Activated CD4-positive, alpha-beta T cell treated with anti-CD3 and anti-CD28 coated beads for 1 hour (primary cell): ENCODE measurements at regions not wholly inside any gene's neighbourhood (a gene's known extent, or its start where the extent isn't known, plus 50 kb on each side); places are given as distances from the start of the nearest gene placed in this dataset.
"Not testable (repeated sequence)": the region's sequence is repeated elsewhere in the genome, so short reads cannot be mapped to it uniquely, and the experiment has no call there.

Source experiments
- DNase-seq: peaks from one replicate; pipeline ENCODE4 v3.0.0-alpha.2; 2020

- DNase-seq, result no peak
Observed at GRCh38 chr3:35950021-35950420, 310.7 kb downstream of the ARPP21 start.

- DNase-seq, result no peak
Observed at GRCh38 chr3:35954413-35954812, 315.1 kb downstream of the ARPP21 start.

DNA sequence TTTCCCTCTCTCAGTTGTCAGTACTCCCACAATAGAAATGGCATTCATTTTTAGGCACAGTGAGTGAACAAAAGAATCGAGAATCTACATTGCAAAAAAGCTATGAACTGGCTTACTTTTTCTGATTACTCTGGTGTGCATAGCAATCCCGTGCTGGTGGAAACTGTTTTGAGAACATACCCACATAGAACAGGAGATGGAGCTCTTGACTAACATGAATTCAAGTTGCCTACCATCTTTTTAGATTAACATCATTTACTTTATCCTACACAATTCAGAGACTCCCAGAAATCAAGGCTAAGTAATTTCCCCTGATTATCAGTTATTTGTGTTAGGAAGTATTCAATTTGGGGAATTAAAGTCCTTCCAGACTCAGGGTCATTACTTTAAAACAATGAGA is 326.6 kb downstream of the ARPP21 start:
- DNase-seq, result no peak

GRCh38 chr3:35966629-35967464 is 327.5 kb downstream of the ARPP21 start:
- DNase-seq, result no peak

- no peak for DNase-seq
Observed at GRCh38 chr3:35968043-35968622, 328.8 kb downstream of the ARPP21 start.

DNA sequence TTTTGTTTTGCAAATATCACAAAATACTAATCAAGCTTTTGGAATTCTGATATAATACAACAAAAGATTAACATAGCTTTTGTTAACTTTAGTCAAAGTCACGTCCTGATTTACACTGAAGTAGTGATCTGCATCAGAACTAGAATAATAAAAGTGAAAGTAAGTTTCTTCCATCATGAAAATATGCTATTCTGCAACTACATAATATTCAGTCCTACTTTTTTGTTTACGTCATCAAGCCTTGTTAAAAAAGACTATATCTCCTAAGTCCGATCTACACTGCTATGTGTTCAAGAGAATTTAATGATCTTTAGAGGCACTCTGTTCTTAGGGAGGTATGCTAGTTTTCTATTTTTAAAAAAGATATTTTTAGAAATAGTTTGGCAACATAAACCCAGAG is 330.1 kb downstream of the ARPP21 start:
- no peak for DNase-seq

DNA sequence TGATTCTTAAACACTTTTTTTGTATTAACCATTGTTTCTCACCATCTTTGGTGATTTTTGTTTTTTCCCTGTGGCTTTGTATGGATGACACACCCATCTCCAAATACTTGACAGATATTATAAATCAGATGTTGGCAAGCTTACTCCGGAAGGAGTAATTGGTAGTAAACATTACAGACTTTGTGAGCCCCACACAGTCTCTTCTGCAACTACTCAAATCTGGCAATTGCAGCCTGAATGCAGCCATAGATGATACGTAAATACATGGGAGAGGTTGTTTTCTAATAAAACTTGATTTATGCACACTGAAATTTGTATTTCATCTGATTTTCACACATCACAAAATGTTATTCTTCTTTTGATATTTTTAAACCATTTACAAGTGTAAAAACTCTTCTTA is 331.5 kb downstream of the ARPP21 start:
- no peak for DNase-seq

GRCh38 chr3:35971686-35972085 is 332.4 kb downstream of the ARPP21 start:
- DNase-seq, result no peak

GRCh38 chr3:35974872-35975271 is 335.5 kb downstream of the ARPP21 start:
- no peak for DNase-seq

GRCh38 chr3:35986161-35986560 is 346.8 kb downstream of the ARPP21 start:
- DNase-seq, result no peak

- DNase-seq, result no peak
Observed at GRCh38 chr3:35987386-35987785, 348.1 kb downstream of the ARPP21 start.

DNA sequence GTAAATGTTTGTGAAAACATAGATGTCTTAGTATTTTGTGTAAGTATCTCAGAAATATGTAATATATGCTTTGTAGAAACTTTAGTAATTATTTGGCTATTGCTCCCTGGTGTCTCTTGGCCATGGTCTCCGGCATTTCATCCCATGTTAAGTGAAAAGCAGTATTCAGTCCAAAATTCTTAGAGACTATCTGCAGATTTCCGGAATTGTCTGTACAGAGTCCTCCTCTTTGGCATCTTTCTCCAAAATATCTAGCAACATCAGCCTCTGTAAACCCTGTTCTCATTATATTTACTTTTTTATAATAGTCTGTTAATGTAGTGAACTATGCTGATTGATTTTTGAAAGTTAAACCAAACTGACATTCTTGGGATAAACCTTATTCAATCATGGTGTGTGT is 352.7 kb downstream of the ARPP21 start:
- no peak for DNase-seq

- DNase-seq, result no peak
Observed at GRCh38 chr3:36011791-36012190, 368.5 kb upstream of the STAC start.

GRCh38 chr3:36013425-36013824 is 366.9 kb upstream of the STAC start:
- DNase-seq, result no peak

DNA sequence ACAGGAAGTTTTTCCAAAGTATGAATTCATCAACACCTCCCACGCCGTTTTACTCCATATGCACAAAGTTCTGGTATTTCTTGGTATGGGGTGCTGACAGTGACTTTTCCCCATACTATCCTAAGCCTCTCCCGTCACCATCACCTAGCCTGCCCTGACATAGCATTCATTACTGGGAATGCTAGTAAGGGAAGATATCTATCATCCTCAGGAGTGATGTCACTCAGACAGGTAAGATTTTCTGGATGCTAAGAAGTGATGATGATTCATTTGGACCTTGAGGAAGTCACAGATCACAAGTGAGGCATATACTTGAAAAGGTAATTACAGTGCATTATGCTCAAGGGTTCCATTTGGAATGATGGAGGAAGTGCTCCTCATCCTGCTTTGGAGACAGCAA is 355.1 kb upstream of the STAC start:
- no peak for DNase-seq

DNA sequence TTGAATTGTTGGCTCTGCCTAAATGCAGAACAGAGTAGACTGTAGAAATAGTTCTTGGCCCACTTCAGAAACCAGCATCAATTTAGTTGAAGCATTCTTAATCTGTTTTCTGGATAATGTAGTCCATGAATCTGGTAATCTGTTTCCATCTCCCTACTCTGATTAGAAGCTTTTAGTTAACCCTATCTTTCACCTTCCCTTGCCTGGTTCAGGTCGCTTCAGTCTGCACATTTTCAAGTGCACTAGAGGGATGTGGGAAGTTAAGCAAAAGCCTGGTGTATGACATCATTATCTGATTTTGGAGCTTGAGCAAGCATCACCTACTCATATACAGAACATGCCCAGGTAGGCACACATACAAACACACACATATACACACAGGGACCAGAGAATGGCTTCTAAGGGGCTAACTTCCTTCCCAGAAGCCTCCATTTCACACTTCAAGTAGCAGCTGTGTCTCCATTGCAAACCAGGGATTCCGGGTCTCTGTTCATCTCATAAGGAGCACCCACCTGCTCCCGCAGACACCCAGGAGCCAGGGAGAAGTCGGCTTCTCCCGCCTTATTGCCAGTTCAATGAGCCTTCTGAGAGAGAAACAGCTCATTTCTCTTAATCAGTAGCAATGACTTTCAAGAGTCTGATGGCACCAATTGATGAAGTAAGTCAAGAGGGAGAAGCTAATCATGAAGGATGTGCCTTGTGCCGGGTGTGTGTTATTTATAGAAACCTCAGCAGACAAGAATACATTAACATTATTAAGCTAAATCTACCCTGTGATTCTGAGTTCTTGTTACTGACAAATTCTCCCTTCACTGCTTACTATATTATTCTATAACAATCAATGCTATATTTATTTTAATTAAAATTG is 347.9 kb upstream of the STAC start:
- no peak for DNase-seq

DNA sequence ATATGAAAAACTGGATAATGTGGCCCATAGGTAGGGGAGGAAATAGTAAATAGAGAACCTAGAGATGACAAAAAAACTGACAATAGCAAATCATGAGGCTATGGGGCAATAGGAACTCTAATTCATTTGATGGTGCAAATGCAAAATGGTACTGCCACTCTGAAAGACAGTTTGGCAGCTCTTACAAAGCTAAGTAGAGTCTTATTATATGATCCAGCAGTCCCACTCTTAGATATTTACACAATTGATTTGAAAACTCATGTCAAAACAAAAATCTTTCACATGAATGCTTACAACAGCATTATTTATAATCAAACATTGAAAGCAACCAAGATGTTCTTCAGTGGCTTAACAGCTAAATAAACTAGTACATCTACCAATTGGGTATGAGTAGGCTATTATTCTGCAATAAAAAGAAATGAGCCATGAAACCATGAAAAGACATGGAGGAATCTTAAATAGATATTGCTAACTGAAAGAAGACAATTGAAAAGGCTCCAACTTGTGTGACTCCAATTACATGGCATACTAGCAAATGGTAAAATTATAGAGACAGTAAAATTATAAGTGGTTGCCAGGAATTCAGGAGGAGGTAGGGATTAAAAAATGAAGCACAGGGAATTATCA is 321.8 kb upstream of the STAC start:
- DNase-seq, result no peak

- DNase-seq, result no peak
Observed at GRCh38 chr3:36060950-36061349, 319.4 kb upstream of the STAC start.

GRCh38 chr3:36063992-36064391 is 316.3 kb upstream of the STAC start:
- no peak for DNase-seq

GRCh38 chr3:36065321-36065720 is 315.0 kb upstream of the STAC start:
- DNase-seq, result no peak

DNA sequence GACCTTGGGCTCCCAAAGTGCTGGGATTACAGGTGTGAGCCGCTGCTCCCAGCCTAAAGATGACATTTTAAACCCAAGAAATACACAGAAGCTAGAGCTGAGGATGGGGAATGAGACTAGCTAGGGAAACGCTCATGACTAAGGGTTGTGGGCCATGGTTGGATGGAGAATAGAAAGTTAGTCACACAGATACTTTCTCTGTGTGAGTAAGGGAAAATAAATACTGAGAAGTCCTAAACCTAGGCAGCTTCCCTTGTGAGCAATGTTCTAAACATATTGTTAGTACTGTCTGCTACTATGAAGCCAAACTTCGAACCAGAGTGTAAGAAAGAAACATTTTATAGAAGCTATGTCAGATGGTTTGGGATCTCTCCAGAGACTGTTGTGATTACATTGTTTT is 304.8 kb upstream of the STAC start:
- no peak for DNase-seq

DNA sequence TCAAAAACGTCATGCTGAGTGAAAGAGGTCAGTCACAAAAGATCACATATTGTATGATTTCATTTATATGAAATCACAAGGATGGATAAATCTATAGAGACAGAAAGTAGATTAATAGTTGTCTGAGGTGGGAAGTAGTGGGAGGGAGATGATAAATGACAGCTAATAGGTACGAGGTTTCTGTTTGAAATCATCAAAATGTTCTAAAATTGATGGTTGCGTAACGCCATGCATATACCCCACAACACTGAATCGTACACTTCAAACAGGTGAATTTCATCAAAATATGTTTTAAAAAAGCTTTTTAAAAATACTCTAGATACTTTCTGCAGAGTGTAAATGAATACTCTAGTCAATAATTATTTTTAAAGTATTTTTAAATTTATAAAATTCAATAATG is 303.0 kb upstream of the STAC start:
- DNase-seq, result no peak

DNA sequence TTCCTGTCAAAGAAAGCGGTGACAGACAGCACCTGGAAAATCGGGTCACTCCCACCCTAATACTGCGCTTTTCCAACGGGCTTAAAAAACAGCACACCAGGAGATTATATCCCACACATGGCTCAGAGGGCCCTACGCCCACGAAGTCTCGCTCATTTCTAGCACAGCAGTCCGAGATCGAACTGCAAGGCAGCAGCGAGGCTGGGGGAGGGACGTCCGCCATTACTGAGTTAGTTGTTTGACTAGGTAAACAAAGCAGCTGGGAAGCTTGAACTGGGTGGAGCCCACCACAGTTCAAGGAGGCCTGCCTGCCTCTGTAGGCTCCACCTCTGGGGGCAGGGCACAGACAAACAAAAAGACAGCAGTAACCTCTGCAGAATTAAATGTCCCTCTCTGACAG is 297.3 kb upstream of the STAC start:
- DNase-seq, result not testable (repeated sequence)
